Left kidney (tissue), 1 donor: ENCODE measurements at regions not wholly inside any gene's neighbourhood (a gene's known extent, or its start where the extent isn't known, plus 50 kb on each side); places are given as distances from the start of the nearest gene placed in this dataset.
A peak's percentile ranks its signal among the peaks of the same experiment; 100 is the strongest.

Source experiments
- DNase-seq: peaks from one replicate; pipeline ENCODE4 v3.0.0-alpha.2; 2013

GRCh38 chr6:21816231-21816630 is 222.7 kb downstream of the SOX4 start:
- DNase-seq: no peak

GRCh38 chr6:21820442-21820841 is 226.9 kb downstream of the SOX4 start:
- no peak for DNase-seq

GRCh38 chr6:21823371-21823770 is 229.8 kb downstream of the SOX4 start:
- no peak for DNase-seq

- DNase-seq: no peak
Measured at GRCh38 chr6:21824431-21825177, 231.1 kb downstream of the SOX4 start.

GRCh38 chr6:21826023-21826422 is 232.5 kb downstream of the SOX4 start:
- DNase-seq: no peak

GRCh38 chr6:21826904-21827303 is 233.4 kb downstream of the SOX4 start:
- DNase-seq: no peak

- DNase-seq: no peak
Measured at GRCh38 chr6:21827425-21828202, 234.1 kb downstream of the SOX4 start.

GRCh38 chr6:21828704-21829103 is 235.2 kb downstream of the SOX4 start:
- no peak for DNase-seq

GRCh38 chr6:21829126-21829525 is 235.6 kb downstream of the SOX4 start:
- no peak for DNase-seq

- DNase-seq: peak; percentile 86
Measured at GRCh38 chr6:21831521-21832291, 238.2 kb downstream of the SOX4 start.

- DNase-seq: no peak
Measured at GRCh38 chr6:21836277-21836676, 242.7 kb downstream of the SOX4 start.

- no peak for DNase-seq
Measured at GRCh38 chr6:21836772-21837425, 243.3 kb downstream of the SOX4 start.

GRCh38 chr6:21840428-21840827 is 246.9 kb downstream of the SOX4 start:
- no peak for DNase-seq

GRCh38 chr6:21842875-21843645 is 249.5 kb downstream of the SOX4 start:
- no peak for DNase-seq

- DNase-seq: no peak
Measured at GRCh38 chr6:21844120-21844917, 250.8 kb downstream of the SOX4 start.

- DNase-seq: no peak
Measured at GRCh38 chr6:21845018-21845417, 251.5 kb downstream of the SOX4 start.

GRCh38 chr6:21845439-21846140 is 252.0 kb downstream of the SOX4 start:
- no peak for DNase-seq

GRCh38 chr6:21846541-21847451 is 253.2 kb downstream of the SOX4 start:
- peak; percentile 86 for DNase-seq
